NCI-H1930 (cell line): ENCODE measurements at regions not wholly inside any gene's neighbourhood (a gene's known extent, or its start where the extent isn't known, plus 50 kb on each side); places are given as distances from the start of the nearest gene placed in this dataset.

Experiments used
- DNase-seq, 2 experiments: peaks; one replicate each; lab custom pipeline; 2025; lab: John Stamatoyannopoulos, UW

DNA sequence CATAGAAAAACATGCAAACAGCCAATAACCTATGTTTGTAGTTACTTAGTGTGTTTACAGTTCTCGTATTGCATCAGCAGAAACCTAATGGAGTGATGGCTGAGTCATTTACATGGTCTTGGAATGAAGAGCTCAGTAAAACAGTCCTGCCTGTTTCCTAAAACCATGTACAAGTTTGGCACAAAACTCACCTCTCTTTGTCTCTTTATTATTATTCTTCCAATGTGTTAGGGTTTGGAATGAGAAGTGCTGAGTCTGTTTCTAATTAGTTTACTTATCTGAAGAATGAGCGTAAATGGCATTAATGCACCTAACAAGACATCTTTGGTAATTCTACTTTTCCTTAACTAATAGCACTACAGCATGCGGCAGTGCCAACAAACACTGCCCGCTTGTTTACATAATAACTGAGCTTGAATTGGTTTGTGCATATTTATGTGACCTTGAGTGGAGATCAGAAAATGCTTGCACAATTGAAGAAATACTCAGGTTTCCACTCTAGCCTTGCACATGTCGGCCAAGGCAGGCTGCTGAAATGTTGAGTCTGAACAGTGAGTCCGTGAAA, 385.4 kb upstream of the SEMA6D start:
- peak; percentile 1 to 53 for DNase-seq

DNA sequence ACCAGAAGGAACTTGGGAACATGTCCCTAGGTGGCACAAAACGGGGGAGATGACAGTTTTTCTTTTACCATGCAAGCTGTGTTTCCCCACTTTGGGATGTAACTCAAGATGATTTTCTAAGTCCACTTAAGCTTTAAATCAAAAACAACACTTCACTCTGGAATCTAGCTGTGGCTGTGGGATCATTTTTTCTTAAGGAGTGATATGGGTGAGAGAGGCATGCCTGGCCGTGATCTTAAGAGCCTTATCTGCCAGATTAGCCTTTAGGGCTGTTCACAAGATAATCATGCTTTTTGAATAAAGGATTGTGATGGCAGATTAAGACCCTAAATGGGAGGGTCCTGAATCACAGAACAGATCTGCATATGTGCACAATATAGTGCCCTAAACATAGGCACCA, 384.8 kb upstream of the SEMA6D start:
- DNase-seq = no peak

DNA sequence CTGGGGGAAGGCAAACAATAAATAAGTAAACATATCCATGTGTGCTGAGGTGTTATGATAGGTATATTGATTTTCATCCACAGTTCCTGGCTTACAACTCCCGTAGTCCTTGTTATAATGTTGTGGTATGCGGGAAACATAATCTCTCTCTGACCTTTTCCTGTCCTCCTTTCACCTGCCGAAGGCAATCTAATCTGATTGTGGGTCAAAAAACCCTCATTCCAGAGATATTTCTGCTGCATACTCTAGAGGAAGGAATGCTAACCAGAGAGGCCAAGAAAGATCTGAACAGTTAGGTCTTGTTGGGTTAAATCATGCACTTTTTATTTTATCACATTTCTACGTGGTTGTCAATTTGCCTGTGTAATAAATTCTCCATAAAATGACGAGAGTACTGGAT, 383.6 kb upstream of the SEMA6D start:
- DNase-seq = no peak

DNA sequence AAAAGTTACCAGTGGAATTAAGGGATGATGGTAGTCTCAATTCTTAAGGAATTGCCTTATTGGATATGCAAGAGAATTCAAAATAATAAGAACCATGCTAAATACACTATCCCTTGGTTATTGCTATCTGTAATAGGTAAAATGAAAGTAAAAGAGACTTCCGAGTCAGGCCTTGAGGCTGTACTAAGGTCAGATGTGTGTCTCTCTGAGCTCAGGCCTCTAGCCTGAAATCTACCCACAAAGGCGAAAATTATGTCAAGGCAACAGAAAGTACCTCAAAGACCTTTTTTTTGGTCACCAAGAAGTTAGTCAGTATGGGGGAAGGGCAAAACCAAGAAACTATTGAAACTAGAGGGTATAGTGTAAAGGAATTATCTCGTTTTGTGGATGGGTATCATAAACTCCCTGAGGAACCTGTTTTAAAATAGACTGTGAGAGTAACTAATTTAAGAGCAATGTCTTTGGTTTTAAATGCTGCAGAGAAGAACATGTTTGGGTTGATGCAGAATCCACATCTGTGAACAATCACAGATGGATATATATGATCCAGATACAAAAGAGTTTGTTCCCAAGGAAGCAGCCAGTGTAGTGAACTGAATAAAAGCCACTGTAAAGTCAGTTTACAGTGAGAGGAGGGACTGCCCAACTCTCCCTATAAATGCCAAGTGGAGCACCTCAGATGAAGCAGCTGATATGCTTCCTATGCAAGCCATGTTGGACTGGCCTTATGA, 382.3 kb upstream of the SEMA6D start:
- no peak for DNase-seq

DNA sequence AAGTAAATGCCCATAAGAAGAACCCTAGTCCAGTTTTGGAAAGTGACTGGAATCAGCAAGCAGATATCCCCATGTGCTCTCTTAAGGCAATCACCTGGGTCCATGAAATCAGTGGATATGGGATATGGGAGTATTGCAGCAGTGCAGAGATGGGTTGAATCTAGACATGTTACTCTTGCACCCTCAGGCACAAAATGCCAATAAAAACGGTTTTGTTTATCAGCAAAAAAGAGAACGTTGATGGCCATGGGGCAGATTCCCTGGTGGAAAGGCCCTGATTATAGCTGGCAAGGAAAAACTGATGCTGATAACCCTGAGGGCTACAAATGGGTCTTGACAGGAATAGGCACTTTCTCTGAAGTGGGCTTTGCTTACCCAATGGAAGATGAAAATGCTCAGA, 380.2 kb upstream of the SEMA6D start:
- DNase-seq = no peak

DNA sequence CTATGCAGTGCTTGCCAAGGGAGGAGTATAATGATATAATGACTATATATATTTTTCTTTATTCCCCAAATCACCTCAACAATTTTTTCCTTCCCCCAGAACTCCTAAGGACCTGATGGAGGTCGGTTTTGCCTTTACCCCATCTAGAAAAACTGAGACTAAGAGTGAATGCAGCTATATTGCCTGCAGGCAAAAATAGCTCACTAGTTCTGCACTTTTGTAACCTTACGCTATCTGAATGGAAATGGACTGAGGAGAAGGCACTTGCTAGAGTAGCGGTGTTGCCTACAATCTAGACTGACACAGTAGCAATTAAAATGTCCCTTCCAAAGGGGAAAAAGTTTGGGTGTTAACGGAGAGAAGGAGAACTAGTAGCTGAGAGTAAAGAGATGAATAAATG, 379.5 kb upstream of the SEMA6D start:
- no peak for DNase-seq

DNA sequence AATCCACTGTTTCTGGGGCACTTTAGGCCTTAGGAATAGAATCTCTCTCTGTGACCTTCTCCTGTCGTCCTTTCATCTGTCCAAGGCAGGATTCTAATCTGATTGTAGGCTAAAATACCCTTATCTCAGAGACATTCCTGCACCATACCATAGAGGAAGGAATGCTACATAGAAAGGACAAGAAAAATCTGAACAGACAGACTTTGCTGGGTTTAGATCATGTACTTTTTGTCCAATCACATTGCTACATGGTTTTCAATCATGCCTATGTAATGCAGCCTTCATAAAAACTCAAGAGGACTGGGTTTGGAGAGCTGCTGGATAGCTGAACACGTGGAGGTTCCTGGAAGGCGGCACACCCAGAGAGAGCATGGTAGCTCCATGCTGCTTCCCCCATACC, 378.5 kb upstream of the SEMA6D start:
- no peak for DNase-seq

DNA sequence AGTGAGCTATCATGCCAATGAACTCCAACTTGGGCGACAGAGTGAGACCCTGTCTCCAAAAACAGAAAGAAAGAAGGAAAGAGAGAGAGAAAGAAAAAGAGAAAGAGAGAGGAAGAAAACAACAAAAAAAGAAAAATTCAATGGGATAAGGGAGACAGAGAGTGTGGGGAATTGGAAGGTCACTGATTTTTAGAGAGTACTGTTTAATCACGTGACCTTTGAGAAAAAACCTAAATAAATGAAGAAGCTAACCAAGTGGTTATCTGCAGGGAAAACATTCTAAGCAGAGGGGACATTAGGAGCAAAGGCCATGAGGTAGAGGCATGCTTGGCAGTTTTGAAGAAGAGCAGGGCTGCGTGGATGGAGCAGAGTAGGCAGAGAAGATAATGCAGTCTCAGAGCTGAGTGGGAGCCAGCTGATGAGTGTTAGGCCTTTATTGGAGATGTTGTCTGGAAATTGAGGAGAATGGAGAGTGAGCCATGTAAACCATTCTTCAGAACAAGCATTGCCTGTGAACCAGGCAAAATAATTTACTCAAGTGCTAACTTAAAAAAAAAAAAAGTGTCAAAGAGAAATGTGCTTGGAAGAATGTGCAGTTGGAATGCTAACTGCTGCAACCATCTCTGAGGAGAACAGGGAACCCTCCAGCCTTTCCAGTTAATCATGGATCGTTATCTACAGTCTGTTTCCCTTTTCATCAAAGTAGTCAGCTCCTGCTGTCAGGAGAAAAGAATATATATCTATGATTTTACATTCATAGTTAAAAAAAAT, 377.3 kb upstream of the SEMA6D start:
- no peak for DNase-seq

DNA sequence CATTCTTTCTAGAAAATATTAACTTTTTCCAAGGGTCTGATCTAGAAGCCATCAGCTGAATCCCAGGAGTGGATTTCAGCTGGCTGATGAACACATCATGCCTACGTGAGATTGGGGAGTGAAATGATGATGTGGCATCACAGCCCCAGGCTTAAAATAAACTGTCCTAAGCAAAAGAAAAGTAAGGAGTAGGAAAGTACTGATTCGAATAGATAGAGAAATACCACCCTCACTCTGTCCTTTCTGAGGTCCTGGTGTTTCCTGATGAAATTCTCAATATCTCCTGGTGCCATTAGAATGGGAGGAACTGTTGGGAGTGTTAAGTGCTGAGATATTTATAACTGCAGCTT, 376.8 kb upstream of the SEMA6D start:
- no peak for DNase-seq

DNA sequence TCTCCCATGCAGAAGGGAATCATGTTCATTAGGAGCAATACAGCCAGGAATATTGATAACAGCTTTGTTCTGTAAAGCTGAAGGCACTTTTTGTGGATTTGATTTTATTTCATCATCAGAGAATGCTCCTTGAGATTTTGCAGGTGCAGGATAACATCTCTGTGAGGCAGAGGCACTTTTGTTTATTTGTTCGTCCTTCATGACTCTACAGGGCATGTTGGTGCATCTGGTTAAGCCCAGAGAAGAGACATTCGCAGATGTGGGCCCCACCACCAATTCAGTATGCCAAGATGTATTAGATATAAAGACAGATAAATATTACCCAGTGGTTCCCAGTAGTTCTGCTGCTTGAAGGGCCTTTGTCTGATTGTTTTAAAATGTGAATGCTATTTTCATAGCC, 368.1 kb upstream of the SEMA6D start:
- DNase-seq = no peak

DNA sequence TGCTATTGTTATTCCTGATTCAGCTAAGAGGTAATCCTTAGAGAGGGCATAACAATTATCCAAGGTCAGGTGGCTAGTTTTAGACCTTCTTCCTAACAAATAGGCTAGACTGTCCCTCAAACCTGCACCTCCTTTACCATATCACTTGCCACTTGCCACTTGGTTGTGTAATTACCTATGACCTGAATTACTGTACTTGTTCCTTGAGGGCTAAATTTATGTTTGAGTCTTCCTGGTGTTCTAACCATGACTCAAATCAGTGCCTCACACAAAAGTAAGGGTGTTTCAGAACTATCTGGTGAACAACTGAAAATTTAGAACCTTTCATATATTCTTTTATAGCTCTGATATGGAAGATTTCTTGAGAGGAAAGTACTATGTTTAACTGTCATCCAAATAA, 365.8 kb upstream of the SEMA6D start:
- DNase-seq = no peak

DNA sequence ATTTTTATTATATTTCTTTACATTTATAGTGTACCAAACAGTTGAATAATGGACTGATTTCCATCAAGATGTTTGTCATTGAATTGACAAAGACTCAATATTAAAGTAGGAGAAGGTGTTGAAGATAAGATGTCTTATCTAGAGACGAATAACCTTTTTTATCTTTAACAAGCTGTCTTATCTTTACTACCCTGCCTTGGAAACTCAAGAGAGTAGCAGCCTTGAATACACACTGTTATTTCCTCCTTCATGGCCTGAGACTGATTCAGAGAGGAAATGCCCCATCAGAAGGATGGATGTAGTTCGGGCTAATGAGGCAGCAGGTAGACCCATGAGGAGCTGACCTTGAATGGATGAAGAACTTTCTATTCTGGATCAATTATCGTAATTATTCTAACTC, 365.1 kb upstream of the SEMA6D start:
- DNase-seq = no peak

DNA sequence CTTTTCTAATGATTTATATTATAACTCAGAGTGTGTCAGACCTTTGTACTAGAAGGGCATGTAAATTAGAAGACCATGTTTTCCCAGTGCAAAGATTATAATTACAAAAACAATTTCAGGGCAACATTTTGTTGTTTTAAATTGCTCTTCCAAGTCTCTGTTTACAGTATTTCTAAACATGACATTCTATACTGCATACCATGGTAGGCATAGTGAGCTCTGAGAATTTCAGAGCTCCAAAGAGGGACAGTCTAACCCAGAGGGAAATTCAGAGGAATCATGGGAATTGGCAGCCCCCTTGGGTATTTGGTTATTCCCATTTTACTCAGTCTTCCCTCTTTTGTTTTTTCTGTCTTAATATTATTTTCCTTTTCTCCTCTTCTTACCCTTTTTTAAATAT, 361.5 kb upstream of the SEMA6D start:
- DNase-seq = no peak

DNA sequence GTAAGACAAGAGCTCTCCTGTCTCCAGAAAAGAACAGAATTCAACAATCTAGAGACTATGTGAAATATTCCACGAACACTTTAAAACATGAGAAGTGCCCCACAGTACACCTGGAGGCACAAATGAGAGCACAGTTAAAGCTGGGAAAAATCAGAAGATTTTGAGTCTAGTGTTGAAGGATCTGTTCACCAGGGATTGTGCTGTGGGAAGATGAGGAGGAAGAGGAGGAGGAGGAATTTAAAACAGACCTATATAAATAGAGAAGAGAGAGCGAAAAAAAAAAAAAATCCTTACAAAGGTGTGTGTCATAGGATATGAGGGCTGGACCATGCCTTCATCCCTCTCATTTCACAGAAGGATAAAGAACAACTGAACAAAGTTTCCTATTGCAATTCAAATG, 361.0 kb upstream of the SEMA6D start:
- DNase-seq = no peak

DNA sequence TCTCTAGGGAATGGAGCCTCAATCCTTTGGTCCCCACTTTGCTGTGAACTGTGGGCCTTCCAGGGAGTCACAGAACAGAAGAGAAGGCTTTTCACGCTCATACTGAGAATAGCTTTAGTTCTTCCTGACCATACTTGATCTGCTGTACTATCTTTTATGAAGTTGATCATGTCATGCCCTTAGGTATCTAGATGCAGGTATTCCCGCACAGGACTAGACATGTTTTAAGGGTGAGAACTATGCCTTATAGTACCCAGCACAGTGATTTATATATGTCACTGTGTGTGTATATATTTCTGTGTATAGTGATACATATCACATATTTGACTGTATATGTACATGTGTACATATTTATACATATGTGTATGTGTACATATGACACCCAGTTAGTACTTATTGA, 358.4 kb upstream of the SEMA6D start:
- DNase-seq = no peak

DNA sequence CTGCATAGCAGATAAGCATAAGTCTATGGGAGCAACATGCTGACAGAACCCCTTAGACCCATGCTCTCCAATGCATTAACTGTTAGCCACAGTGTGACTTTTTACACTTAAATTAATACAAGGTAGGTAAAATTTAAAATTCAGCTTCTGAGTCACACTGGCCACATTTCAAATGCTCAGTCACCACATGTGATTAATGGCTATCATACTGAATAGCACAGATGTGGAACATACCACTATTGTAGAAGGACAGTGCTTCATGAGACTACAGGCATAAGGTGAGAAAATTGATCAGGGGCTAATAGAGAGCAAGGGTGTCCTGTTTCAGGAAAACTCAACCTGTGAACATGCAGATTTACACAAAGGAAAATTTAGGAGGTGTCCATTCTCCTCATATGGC, 357.0 kb upstream of the SEMA6D start:
- no peak for DNase-seq

DNA sequence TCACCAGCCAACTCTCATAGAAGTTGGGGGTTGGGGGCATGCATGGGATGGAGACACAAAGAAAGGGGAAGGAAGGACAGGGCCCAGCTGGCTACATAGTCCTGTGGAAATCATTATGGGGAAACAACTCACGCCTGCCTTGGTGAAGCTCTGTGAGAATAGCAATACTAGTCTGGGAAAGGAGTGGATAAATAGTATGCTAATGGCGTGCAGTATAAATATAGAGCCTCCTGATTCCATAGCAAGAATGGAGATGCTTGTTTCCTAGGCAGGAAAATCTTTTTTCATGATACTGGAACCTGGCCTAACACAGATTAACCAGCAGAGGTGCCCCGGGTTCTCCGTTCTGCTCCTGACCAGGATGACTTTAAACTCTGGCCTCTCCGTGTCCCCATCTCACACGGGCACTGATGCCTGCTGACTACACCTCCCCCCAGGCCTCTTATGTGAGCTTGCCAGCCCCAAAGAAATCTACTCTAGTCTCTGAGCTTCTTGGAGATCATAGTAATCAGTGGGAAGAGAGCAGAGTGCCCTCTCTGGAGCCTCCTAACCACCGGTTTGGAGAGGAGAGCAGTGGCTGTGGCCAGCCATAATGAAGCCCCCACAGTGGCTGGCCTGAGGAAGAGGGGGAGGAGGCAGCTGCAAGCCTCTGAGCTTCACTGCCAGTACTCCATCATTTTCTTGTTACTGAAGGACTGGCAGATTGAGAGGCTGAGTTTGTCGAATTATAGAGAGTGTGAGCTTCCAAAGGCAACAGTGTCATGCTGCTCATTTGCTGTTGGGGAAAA, 355.0 kb upstream of the SEMA6D start:
- DNase-seq = no peak

DNA sequence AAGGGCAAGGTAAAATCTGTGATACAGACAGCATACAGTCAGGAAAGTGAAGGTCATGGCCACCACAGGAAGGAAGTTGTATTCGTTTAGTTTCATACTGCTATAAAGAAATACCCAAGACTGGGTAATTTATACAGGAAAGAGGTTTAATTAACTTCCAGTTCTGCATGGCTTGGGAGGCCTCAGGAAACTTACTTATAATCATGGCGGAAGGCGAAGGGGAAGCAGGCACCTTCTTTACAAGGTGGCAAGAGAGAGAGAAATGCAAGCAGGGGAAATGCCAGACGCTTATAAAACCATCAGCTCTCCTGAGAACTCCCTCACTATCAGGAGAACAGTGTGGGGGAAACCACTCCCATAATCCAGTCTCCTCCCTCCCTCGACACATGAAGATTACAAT, 353.7 kb upstream of the SEMA6D start:
- no peak for DNase-seq

DNA sequence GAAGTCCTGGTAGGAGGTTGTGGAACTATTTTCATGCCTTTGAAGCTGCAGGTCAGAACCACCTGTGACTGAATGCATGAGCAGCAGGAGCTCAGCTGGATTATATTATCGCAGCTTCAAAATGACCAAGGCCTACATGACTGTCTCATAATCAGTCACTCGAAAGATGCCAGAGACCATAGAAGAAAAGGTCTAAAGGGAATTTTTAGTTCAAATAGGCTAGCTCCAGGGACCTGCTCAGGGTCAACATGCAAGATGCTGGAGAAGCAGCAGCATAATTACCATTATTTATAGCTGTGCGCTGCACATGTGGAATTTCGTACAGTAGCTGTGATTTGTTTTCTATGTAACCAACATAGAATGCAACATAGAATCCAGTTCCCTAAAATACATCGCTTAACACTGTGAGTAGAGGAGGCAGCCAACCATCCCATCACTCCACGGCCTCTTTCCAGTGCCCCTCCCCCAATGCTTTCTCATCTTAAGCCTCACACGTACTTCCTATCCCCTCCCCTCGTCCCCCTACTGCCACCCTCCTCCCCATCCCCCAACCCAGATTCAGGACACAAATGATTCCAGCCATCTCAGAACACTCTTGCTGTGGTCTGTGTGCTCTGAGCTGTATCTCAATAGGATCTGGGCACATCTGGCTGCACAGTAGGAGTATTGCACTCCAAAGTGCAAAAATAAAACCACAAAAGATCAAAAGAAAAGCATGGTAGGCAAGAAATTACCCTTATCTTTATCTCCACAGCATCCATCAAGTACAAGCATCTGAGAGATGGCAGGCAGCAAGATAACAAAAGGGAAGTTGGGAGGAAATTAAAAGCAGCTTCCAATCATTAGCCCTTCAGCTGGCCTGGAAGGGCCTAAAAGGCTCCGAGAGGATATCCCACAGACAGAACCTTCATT, 352.8 kb upstream of the SEMA6D start:
- DNase-seq = no peak

DNA sequence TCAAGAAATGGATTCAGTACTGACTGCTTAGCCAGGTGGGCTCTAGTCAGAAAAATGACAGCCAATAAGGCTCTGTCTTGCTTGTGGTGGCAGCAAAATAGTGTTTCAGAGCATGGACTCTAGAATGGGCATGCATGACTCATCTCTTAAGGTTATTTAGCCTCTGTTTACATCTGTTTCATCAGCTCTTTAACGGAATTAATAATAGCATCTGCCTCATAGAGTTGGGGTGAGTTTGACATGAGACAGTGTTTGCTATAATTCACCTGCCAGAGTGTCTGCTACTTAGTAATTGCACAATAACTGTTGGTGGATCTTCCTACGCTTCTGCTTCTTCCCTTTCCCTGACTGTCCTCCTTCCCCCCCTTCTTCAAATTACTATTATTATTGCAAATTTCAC, 350.4 kb upstream of the SEMA6D start:
- DNase-seq = no peak

DNA sequence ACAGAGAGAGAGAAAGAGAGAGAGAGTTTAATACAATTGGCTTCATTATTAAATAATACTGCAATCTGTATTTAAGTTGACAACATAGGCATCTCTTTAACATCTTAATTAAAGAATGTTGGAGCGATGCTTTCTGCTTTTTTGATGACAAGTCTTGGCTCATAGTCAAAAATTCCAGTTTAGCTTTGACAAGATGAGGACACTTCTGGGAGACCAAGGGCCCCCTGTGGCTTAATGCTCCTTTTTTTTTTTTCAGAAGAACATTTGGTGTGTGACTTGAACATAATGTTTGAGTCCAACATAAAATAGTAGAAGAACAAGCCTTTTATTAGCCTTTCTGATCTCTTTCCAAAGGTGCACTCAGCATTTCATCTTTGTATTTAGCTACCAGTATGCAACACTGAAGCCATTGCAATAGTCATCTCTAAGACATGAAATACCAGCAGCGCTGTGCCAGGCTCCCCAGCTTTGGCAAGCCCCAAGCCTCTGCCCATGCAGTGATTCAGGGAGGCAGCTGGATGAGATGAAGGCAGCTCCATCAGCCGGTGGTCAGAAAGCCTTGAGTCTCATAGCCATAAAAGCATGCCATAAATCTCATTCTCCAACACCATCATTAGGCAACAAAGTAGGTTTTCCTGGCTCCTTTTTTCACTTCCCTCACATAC, 349.4 kb upstream of the SEMA6D start:
- DNase-seq = no peak
